SK-N-SH treated with all-trans-retinoic acid at 6 μM for 48 hours (cell line): ENCODE measurements at regions not wholly inside any gene's neighbourhood (a gene's known extent, or its start where the extent isn't known, plus 50 kb on each side); places are given as distances from the start of the nearest gene placed in this dataset.

Source experiments
- ATAC-seq: fragments of 200-7000 bp; cut with Tn5 transposase; 3 replicates; pipeline ENCODE4 v1.9.1; 2020; ENCODE audit warnings: mild to moderate bottlenecking, moderate library complexity
- ARNTL ChIP-seq: fragments of 450-650 bp; formaldehyde crosslinking; IDR thresholded peaks from 2 replicates; pipeline ENCODE4 v1.5.0; 2020; ENCODE audit warnings: low read depth, mild to moderate bottlenecking, moderate library complexity, borderline replicate concordance
- CREB5 ChIP-seq: fragments of 250-450 bp; sonication (Bioruptor Pico); IDR thresholded peaks from 2 replicates; pipeline ENCODE4 v1.5.1; 2020; ENCODE audit warnings: low read depth, mild to moderate bottlenecking, moderate library complexity
- CSDC2 ChIP-seq: fragments of 250-450 bp; sonication (Bioruptor Pico); IDR thresholded peaks from 2 replicates; pipeline ENCODE4 v1.5.0; 2020; ENCODE audit warnings: mild to moderate bottlenecking, moderate library complexity
- CSRNP3 ChIP-seq: fragments of 250-450 bp; sonication (Bioruptor Pico); IDR thresholded peaks from 2 replicates; pipeline ENCODE4 v1.5.1; 2021; ENCODE audit warnings: mild to moderate bottlenecking, moderate library complexity
- ESRRG ChIP-seq: fragments of 250-450 bp; sonication (Bioruptor Pico); IDR thresholded peaks from 2 replicates; pipeline ENCODE4 v1.6.1; 2021; ENCODE audit warnings: mild to moderate bottlenecking
- GLIS3 ChIP-seq: fragments of 250-450 bp; sonication (Bioruptor Pico); IDR thresholded peaks from 2 replicates; pipeline ENCODE4 v1.5.0; 2020; ENCODE audit warnings: mild to moderate bottlenecking, moderate library complexity
- POU6F1 ChIP-seq: fragments of 250-450 bp; sonication (Bioruptor Pico); IDR thresholded peaks from 2 replicates; pipeline ENCODE4 v1.8.0; 2021; ENCODE audit warnings: low read depth, mild to moderate bottlenecking, moderate library complexity, borderline replicate concordance
- RARB ChIP-seq: fragments of 250-450 bp; sonication (Bioruptor Pico); IDR thresholded peaks from 2 replicates; pipeline ENCODE4 v1.8.0; 2021; ENCODE audit warnings: mild to moderate bottlenecking, moderate library complexity
- TCF4 ChIP-seq: fragments of 250-450 bp; sonication (Bioruptor Pico); IDR thresholded peaks from 2 replicates; pipeline ENCODE4 v1.8.0; 2021; ENCODE audit warnings: mild to moderate bottlenecking, moderate library complexity, borderline replicate concordance
- TSHZ2 ChIP-seq: fragments of 250-450 bp; sonication (Bioruptor Pico); IDR thresholded peaks from 2 replicates; pipeline ENCODE4 v1.5.0; 2020; ENCODE audit warnings: mild to moderate bottlenecking, moderate library complexity
- ZC3H10 ChIP-seq: fragments of 250-450 bp; sonication (Bioruptor Pico); IDR thresholded peaks from 2 replicates; pipeline ENCODE4 v1.5.1; 2021; ENCODE audit warnings: mild to moderate bottlenecking, moderate library complexity
- ZFP30 ChIP-seq: fragments of 450-650 bp; formaldehyde crosslinking; IDR thresholded peaks from 2 replicates; pipeline ENCODE4 v1.5.0; 2022; ENCODE audit warnings: mild to moderate bottlenecking, moderate library complexity
- ZNF565 ChIP-seq: fragments of 450-650 bp; formaldehyde crosslinking; conservative IDR thresholded peaks from 2 replicates; pipeline ENCODE4 v1.5.0; 2020; ENCODE audit warnings: low read depth, mild to moderate bottlenecking, moderate library complexity
- ZNF70 ChIP-seq: fragments of 450-650 bp; formaldehyde crosslinking; IDR thresholded peaks from 2 replicates; pipeline ENCODE4 v1.5.0; 2020; ENCODE audit warnings: mild to moderate bottlenecking, moderate library complexity

- no peak for TF ChIP-seq CSRNP3 (CRISPR knock-in tag)
- no peak for TF ChIP-seq ZC3H10 (CRISPR knock-in tag)
- TF ChIP-seq CSDC2 (CRISPR knock-in tag) = no peak
- no peak for TF ChIP-seq POU6F1 (CRISPR knock-in tag)
- TF ChIP-seq TSHZ2 (CRISPR knock-in tag) = no peak
- TF ChIP-seq CREB5 (CRISPR knock-in tag) = no peak
- ATAC-seq = no peak
Measured at GRCh38 chr5:135203019-135203418, 169.0 kb upstream of the PITX1 start.

GRCh38 chr5:135199919-135200318 lies 165.9 kb upstream of the PITX1 start:
- TF ChIP-seq CSRNP3 (CRISPR knock-in tag) (no peak), CREB5 (CRISPR knock-in tag) (no peak), TCF4 (CRISPR knock-in tag) (no peak), TSHZ2 (CRISPR knock-in tag) (no peak), ESRRG (no peak), GLIS3 (no peak), RARB (no peak)
- no peak for ATAC-seq

GRCh38 chr5:135196483-135196882 lies 162.5 kb upstream of the PITX1 start:
- no peak for TF ChIP-seq ZNF70 (CRISPR knock-in tag)
- no peak for TF ChIP-seq ZFP30 (CRISPR knock-in tag)
- TF ChIP-seq ESRRG = no peak
- no peak for TF ChIP-seq GLIS3
- no peak for TF ChIP-seq ZNF565 (CRISPR knock-in tag)
- no peak for TF ChIP-seq POU6F1 (CRISPR knock-in tag)
- no peak for TF ChIP-seq CSDC2 (CRISPR knock-in tag)
- TF ChIP-seq CSRNP3 (CRISPR knock-in tag) = no peak
- no peak for TF ChIP-seq ARNTL (CRISPR knock-in tag)
- ATAC-seq = no peak
